CD4-positive, alpha-beta T cell treated with Interleukin-10 for 1 hour (primary cell): ENCODE measurements at regions not wholly inside any gene's neighbourhood (a gene's known extent, or its start where the extent isn't known, plus 50 kb on each side); places are given as distances from the start of the nearest gene placed in this dataset.

Source experiments
- DNase-seq: peaks from one replicate; pipeline ENCODE4 v3.0.0-alpha.2; 2020

DNA sequence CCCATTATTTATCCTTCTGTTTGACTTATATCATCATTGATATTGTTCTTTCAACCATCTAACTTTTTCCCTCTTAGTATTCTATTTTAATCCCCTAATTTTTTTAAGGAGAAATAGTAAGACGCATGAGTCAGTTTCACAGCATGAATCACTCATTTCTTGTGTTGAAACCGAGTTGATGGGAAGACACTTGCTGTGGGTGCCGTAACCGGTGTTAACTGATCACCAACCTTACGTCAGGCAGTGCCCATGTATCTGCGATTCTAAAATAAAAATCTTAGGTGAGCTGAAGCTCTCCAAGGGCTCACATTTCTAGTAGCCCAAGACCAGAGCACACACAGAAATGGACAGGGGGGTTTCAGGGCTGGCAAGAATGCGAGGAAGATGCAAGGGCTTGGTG, 348.1 kb downstream of the GALR1 start:
- no peak for DNase-seq

DNA sequence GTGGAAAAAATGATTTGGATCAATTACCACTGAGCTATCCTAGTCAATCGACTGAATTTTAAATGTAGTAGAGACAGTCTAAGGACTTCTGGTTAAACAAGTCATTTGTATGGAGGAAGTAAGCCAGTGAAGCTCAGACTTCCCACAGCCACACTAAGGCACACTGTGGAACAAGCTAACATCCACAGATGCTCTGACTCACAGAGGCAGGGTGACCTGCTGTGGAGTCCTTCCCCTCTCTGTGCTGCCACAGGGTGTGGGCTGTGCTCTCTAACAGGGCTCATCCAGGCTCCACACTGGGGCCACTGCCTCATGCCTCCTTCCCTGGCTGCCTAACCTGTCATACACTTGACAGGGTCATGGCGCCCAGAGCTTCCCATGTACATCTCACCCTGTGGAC, 351.0 kb downstream of the GALR1 start:
- no peak for DNase-seq

DNA sequence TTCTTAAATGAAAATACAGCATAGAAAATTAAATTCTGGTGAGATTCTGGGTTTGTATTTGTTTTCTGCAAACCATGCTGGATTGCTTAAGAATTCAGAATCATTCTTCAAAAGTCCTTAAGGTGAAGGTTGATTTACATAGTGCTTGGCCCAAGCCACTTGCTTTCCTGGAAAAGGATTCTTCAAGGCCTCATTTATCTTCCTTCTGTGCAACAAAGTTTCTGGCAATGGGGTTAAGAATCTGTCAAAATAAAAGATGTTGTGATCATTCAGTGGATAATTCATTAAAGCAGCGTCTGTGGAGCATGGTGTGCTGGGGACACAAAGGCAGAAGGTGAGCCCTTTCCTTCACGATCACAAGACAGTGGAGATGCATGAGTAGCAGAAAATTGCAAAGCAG, 351.9 kb downstream of the GALR1 start:
- no peak for DNase-seq

DNA sequence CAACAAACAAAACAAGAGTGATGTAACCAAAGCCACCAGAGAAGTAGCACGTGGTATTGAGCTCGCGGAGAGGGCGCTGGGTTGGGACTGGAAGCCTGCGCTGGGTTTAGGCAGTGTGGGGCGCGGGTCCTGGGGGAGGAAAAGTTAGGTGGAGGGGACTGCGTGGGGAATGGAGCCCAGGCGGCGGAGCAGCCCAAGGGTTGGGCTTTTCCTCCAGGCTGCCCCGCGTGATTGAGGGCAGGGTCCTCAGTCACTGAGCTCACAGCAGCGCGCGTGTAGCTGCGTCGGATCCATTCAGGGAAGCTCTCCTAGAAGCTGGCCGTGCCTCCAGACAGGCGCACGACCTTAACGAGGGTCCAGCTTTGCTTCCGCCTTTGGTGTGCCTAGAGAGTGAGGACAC, 357.4 kb downstream of the GALR1 start:
- DNase-seq = no peak

DNA sequence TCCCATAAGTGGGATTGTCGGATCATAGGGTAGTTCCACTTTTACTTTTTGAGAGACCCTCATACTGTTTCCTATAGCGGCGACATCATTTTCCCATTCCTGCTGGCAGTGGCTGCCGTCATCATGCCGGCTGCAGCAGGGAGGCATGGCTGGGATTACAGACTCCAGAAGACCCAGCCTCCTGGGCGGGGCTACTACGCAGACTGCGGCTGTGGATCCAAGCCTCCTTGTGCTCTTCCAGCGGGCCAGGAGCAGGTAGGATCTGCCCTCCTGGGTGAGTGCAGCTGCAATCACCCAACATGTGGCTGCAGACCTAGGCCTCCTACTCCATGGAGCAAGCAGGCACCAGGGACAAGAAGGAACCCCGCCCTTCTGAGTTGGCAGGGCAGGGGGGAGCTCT, 359.2 kb downstream of the GALR1 start:
- no peak for DNase-seq

DNA sequence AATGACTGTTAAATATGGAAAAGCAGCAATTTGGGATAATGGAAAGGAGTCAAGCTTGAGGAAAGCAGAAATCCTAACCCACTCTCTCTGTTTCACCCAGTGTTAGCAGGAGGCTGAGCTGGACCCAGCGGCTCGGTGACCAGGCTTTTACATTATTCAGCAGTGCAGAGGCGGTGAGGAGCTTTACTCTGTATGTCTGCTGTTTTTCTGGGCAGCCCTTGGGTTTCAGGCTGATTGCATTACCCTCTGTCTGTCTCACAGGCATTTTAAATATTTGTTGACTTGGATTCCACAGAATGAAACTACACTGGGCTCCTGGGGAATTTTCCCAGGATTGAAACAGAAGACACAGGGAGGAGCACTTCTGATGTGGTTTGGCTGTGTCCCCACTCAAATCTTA, 368.0 kb downstream of the GALR1 start:
- no peak for DNase-seq

DNA sequence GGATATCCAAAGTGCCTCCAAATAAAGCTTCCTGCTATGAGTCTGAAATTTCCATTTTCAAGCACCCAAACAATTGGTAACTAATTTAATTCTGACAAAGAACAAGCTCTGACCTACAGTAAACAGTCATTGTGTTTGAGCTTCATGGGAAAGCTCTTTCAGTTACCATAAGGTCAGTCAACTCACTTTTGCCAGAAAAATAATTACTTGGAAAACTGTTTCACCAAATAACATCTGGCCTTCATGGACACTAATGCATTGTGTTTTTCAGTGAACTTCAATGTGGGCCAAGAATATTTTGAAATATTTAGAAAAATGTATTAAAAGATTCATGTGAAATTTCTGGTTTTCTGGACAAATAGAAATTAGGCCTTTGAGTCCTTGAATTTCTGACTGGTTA, 369.9 kb downstream of the GALR1 start:
- no peak for DNase-seq

DNA sequence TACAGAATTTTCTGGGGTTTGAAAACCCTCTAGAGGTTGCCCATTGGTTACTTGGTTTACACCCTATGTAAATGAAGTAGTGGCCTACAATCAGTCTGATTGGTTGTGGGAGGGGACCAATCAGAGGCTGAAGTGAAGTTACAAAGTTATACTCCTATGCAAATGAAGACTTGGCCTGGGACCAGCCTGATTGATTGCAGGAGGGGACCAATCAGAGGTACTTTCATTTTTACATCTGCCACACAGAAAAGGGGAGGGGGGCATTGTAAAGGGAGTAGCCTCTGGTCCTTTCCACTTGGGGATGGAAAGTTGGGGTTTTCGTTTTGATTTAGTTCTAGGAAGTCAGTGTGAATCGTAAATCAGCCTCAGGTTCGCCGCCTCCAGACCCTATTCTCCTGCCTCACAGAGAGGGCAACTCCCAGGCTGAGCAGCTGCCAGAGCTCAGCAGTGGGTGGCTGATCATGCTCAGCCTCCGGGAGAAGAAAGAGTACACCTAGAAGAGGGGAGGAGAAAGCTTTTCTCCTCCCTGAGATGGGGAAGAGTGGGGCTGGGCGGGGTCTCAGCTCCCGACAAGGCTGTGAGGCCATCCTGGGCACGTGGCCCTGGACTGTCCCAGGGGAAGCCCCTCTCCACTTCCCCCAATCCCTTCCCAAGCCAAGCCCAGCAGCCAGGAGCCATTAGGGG, 372.5 kb downstream of the GALR1 start:
- DNase-seq = peak; percentile 59

DNA sequence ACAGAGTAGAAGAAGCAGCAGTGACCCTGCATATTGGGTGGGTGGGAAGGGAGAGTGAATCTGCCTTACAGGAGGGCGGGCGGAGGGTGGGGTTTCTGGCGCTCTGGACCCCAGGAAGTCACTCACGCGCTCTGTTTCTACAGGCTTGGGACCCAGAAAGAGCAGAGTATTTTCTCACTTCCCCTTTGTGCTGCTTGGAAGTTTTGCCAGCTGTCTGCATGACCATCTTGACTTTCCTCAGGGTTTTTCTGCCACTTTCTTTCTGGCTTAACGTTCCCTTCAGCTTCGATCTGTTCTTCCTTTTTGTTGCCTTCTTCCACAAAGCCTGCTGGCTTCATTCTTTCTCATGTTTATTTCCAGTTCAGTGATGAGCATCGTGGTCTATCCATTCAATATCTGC, 383.1 kb downstream of the GALR1 start:
- DNase-seq = no peak

DNA sequence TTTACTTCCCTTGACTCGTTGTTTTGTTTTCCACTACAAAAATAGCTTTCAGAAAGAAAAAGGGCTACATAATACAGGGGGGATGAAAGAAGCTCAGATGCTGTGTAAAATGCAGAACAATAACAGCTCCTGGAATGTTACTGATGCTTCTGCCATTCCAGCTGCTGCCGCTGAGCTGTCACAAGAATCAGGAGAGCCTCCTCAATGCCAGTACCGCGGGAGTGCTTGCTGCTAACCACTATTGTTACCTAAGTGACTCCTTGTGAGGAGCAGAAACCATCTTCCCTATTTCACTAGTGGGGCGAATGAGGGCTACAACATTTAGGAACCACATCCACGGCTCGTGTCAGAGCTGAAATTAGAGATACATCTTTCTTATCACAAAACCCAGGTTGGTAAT, 384.8 kb downstream of the GALR1 start:
- no peak for DNase-seq

DNA sequence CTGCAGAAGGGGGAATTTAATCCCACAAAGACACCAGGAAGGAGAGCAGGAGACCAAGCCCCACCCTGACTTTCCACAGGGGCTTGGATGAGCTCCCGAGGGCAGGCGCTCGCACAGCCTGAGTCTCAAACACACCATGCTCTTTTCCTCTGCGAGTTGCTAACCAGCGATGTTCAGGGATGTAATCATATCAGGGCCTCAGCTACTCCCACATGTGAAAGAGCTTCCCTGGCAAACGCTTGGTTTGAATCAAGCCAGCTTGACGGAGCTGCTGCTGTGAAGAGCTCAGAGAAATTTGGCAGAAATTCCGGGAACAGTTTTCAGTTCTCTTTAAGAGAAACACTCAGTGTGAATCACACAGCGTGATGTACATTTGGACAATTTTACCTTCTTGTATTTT, 385.8 kb downstream of the GALR1 start:
- DNase-seq = no peak

DNA sequence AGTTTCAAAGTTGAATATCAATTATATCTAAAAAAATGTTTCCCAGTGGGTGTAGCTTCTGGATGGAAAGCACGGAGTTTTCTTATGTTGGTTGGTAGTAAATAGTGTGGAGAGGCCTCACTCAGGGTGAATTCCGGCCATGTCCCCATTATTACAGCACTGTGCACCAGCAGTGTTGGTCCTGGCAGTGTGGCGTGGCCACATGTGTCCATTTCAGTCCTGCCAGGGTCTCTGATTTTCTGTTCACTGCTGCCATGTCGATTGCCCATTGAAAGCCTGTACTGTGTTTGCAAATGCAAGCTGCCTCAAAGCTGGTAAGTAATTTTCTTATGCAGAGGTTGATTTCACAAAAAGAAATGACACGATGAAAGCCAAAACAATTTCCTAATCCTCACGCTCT, 386.2 kb downstream of the GALR1 start:
- no peak for DNase-seq

DNA sequence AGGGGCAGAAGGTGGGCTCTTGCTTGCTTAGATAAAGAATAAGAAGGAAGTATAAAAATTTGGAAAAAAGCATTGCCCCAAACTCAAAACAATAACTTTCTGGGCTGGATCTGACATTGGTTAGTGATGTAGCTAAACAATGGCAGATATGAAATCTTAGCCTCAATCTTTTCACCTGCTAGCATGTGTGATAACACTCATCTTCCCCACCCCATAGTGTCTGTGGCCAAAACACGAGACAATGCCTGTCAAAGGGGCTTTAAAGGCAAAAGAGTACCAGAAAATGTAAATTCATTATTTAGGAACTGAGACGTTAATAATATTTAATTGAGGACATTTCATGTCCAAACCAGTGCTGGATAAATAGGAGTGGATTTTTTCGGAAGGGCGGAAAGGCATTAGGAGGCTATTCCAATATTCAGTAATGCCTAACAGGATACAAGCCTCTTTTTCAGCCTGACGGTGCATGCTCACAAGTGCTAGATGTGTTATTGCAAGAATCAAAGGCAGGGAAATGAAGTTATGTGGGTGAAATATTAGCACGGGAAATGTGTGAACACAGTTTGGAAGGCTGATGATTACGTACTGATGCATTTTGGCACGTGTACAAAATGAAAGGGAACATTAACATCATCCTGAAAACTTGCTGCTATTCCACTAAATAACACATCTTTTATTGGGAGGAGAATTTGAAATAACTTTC, 395.7 kb downstream of the GALR1 start:
- no peak for DNase-seq

DNA sequence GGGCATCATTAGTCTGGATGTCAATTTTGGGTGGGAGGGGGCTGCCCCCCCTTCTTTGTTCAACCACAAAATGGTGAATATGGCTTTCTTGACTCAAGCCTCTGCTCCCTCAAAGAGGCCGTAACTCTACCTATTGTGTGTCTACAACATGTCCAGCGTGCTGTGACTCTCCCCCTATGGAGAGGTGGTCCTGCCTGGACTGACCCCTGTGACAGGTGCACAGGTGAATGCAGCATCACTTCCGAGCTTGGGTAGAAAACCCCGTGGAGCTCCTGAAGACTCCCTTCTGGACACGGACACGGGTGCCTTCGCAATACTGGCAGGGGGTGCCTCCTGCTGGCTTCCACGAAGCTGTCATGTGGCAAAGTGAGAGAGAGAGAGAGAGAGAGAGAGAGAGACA, 397.8 kb downstream of the GALR1 start:
- no peak for DNase-seq

DNA sequence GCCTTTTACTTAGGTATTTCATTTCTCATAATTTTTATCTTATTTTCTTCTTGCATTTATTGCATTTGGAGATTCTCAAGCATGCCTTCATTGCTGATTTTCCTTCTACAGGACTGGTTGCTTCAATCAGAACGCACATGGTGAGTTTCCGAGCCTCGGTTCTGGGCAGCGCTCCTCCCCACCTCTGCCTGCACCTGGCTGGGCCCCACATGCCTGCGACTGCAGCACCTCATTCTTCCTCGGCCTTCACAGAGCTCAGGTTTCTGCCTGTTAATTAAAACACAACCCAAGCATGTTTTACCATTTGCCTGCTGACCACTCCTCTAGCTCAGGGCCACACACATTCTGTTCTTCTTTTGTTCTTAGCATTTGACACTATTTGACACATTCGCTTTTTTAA, 398.8 kb downstream of the GALR1 start:
- DNase-seq = no peak

DNA sequence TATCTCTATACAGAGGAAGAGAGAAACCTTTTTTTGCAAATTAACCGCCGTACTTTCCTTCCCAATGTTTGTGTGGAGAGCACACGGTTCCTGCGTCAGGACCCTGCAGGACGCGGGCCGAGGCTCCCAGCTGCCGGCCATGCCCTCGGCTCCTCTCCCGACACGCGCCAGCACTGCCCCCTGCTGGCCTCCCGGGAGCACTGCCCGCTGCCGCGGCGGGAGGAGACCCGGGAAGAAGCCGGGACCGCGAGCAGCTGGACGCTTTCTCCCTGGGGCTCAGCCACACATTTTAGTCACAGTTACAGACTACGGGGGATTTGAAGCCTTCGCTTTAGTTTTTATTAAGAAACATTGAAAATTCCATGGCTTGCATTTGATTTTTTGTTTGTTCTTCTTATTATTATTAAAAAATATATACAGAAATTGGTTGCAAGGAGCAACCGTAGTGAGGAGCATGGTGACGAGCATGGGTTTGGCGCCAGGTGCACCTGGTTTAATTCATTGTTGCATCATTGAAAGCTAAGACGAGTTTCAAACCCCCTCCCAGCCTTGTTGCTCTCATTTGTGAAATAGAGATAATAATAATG, 401.2 kb downstream of the GALR1 start:
- peak; percentile 56 for DNase-seq

DNA sequence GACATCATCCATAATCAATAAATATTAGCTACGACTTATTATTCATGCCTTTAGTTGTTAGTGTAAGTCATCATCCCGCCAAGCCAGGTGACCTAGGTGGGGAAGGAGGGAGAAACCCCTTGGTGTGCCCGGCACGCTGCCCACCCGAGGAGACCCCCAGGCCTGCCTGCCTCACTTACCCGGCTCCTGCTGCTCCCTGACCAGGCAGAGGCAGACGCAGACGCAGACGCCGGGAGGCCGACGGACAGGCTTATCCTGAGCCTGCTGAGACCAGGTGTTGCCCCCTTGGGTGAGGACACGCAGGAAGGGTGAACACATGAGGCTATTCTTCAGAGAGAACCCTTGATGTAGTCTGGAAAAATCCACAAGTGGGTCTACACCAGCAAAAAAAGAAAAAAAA, 401.8 kb downstream of the GALR1 start:
- no peak for DNase-seq

DNA sequence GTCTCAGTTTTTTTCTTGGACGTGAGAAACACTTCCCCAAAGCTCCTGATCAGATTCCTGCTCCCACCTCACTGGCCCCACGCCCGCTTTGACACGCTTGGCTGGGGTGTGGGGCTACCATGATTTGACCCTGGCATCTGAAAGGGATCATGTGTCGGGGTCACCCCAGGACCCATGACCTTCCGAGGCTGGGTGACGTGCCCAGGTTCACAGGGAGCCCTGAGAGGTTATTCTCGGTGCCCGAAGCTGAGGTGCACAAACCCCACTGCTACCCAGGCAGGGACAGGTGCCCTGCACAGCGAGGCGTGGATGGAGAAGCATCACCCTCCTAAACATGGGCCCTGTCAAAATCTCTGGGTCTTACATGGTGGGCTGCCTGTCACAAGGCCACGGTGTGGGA, 404.1 kb downstream of the GALR1 start:
- no peak for DNase-seq

DNA sequence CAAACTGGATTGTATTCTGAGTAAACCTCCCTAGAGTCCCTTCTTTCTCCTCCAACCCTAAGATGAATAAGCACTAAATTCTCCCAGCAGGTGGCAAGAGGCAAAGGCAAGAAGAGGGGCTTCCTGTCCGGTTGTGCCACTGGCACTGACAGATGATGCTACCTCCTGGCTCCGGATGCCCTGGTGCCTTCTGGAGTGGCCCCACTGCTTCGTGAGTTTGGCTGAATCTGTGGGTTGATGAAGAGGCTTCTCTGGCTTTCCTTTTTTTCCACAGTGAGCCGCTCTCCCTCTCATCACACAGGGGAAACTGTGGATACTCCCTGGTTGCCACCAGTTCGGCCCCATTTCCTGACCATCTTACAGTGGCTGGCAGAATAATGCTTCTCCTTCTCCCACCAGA, 404.7 kb downstream of the GALR1 start:
- no peak for DNase-seq

DNA sequence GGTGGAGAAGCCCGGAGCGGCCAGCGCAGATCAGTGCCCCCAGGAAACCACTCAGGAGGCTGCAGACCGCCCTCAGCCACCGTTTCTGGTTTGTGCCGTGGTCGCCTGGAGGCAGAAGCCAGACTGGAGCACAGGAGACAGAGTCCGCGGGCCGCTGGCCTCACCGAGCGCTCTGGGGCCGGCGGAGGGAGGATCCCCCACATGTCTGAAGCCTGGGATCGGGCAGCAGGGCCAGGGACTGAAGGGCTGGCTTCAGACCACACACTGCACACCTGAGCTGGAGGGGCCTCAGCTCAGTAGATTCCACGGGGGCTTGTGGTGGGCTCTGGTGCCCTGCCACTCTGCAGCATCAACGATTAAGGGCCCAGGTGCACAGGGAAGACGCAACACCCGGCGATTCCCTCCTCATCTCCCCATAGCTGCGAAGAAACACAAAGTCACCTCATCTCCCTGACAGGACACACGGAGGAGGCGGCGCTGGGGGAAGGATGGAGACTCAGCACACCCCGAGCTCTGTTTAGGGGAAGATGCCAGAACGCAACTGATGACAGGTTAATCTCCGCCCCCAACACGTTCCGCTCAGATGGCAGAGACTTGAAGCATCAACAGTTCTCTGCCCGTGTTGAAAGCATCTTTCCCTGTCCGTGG, 408.1 kb downstream of the GALR1 start:
- DNase-seq = no peak

DNA sequence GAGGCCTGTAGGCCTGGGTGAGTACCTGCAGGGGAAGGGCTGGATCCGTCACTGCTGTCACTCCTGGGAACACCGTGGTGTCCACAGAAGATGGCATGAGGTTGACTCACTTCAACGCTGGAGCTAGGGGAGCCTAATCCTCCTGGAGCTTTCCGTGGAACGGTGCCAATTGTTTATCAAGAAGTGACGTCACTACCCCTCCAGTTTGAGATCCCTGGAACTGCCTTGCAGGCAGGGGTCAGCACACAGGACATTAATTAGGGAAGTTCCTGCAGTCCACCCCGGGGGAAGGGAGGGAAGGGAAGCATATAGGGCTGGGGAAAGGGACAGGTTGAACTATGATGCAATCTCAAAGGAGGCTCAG, 408.6 kb downstream of the GALR1 start:
- no peak for DNase-seq

DNA sequence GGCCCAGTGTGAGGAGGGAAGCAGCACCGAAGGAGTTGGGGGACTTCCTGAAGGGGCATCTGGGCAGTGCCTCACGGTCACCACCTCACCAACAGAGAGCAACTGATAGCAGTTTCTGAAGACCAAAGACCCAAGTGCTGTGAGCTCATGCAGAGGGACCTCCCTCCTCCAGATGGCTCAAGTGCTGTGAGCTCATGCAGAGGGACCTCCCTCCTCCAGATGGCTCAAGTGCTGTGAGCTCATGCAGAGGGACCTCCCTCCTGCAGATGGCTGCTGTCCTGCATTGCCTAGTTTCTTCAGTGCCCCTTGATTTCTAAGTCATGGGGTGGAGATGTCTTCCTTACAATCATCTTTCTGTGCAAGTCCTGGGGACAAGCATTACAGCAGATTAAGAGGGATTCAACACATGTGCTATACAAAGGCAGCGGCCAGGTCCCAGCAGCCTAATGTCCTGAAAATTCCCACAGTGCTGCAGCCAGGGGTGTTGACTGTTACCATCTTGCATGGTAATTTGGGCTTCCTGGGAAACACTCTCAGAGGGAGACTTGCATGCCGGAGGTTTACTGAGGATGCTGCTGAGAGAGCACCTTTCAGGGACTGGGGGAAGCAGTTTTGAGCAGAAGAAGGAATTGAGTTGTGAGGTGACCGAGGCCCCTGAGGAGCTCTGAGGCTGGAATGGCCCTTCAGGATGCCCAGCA, 409.3 kb downstream of the GALR1 start:
- no peak for DNase-seq

DNA sequence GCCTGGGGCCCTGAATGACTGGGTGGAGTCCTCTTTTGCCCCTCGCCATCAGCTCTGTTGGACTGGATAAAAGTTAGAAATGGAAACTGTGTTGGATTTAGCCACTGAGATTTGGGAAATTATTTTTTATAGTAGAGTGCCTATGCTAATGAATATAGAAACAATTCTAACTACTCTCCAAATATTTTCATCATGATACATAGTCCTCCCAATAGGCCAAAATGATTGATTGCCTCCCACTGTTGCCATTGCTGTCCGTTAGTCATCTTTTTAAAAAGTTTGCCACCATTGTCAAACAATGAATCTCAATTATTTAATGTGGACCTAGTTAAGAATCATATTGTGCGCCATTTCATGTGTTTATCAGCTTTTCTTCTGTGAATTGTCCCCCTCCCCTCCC, 417.0 kb downstream of the GALR1 start:
- no peak for DNase-seq

DNA sequence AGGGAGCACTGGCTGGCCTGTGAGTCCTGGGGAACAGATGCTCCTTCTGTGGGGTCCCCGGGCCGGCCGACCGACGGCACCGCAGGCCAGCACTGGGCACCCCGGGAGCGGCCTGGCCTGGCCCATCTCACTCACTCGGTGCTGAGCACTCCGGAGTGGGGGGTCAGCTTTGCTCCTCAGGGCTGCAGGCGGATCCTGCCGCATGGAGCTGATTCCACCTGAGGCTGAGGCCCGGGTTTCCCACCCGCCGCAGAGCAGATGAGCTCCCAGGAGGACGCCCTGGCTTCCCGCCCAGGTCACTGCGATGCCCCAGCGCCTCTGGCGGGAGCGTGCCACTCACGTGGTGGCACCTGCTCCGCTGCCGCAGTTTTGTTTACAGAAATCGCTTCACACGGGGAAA, 418.6 kb downstream of the GALR1 start:
- no peak for DNase-seq
